ENCODE measurements at regions not wholly inside any gene's neighbourhood (a gene's known extent, or its start where the extent isn't known, plus 50 kb on each side); places are given as distances from the start of the nearest gene placed in this dataset.

DNA sequence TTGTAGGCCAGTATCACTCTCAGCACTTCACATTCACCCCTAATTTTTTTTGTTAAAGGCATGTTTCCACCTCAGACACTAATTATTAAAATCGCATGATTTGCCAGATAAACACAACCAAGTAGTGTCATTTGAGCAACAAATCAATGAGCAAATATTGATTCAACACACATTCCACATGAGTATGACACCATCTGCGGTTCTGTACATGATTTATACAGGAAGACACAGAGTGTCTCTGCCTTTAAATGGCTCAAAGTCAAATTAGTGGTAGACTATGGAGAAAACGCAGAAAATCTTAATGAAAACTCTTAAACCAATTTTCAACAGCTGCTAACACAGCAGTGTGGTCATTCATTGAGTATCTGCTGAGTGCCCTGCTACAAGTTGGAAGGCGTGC lies 300.2 kb downstream of the SOX4 start:
- Histone ChIP-seq H3K36me3 (ENCODE audit: control insufficient read depth, insufficient read depth, low read length) (no peaks in the 10 kb centered on the region), H3K27me3 (ENCODE audit: control insufficient read depth, insufficient read depth, low read length) (no peaks in the 10 kb centered on the region), H3K4me3 (ENCODE audit: low read depth, low read length) (no peak overlapping the region)
- FAIRE-seq (no peak), DNase-seq (ENCODE audit: low read depth) (peak; percentile 72)
- TF ChIP-seq, protein P1, sequence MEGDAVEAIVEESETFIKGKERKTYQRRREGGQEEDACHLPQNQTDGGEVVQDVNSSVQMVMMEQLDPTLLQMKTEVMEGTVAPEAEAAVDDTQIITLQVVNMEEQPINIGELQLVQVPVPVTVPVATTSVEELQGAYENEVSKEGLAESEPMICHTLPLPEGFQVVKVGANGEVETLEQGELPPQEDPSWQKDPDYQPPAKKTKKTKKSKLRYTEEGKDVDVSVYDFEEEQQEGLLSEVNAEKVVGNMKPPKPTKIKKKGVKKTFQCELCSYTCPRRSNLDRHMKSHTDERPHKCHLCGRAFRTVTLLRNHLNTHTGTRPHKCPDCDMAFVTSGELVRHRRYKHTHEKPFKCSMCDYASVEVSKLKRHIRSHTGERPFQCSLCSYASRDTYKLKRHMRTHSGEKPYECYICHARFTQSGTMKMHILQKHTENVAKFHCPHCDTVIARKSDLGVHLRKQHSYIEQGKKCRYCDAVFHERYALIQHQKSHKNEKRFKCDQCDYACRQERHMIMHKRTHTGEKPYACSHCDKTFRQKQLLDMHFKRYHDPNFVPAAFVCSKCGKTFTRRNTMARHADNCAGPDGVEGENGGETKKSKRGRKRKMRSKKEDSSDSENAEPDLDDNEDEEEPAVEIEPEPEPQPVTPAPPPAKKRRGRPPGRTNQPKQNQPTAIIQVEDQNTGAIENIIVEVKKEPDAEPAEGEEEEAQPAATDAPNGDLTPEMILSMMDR (IDR thresholded peaks at IDR 0.05; ENCODE audit: insufficient read depth, low read length, severe bottlenecking): no peak

DNA sequence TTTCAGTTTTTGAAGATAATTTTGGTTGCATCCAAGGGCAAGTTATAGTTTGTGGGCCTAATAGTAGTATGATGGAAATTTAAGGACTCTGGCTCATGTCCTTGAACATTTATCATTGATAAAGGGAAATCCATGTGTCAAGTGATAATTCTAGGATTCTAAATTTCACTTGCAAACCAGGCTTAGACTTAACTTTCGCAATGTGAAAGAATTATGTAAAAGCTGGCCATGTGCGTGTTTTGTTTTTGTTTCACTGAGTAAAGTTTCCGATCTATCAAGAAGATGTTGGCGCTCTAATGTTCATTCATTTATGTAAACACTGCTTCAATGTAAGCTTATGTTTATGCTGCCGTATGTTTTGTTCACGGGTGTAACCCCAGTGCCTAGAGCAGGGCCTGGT lies 302.0 kb downstream of the SOX4 start:
- TF ChIP-seq, protein P1 (IDR thresholded peaks at IDR 0.05; ENCODE audit: insufficient read depth, low read length, severe bottlenecking): no peak
- FAIRE-seq (no peak), DNase-seq (ENCODE audit: low read depth) (no peak)
- H3K4me3 ChIP-seq (ENCODE audit: low read depth, low read length): no peak overlapping the region
- no peaks in the 10 kb centered on the region for H3K27me3 ChIP-seq (ENCODE audit: control insufficient read depth, insufficient read depth, low read length)
- H3K36me3 ChIP-seq (ENCODE audit: control insufficient read depth, insufficient read depth, low read length): no peaks in the 10 kb centered on the region

DNA sequence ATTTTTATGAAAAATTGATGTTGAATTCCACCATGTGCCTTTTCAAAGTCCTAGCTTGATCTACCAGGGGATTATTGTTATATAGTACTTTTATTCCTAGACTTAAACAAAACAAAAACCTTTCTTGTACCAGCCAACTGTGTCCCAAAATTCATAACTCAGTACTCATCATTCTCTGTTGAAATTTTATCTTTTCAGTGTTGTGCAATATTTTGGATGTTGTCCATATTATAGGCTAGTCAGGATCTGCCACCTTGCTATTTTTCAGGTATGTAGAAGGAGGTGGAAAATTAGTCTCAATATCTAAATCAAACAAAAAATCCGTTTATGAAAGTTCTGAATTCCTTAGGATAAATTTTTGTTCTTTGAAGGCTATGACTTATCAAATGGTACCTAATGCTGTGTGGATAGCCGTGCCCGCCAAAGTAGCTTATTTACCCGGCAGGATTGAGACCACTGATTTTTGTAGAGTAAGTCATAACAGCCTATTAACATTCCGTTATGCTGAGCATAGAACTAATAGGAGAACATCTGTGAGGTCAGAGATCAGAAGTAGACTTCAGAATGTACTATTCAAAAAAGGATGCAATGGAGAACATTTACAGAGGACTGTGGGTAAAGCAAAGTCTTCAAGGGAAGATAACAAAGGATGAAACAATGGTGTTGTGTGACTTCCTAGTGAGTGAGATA lies 304.7 kb downstream of the SOX4 start:
- no peak for FAIRE-seq
- no peak overlapping the region for H3K4me3 ChIP-seq (ENCODE audit: low read depth, low read length)
- no peaks in the 10 kb centered on the region for H3K36me3 ChIP-seq (ENCODE audit: control insufficient read depth, insufficient read depth, low read length)
- TF ChIP-seq, protein P1 (IDR thresholded peaks at IDR 0.05; ENCODE audit: insufficient read depth, low read length, severe bottlenecking): no peak
- DNase-seq (ENCODE audit: low read depth): peak; percentile 86
- no peaks in the 10 kb centered on the region for H3K27me3 ChIP-seq (ENCODE audit: control insufficient read depth, insufficient read depth, low read length)

DNA sequence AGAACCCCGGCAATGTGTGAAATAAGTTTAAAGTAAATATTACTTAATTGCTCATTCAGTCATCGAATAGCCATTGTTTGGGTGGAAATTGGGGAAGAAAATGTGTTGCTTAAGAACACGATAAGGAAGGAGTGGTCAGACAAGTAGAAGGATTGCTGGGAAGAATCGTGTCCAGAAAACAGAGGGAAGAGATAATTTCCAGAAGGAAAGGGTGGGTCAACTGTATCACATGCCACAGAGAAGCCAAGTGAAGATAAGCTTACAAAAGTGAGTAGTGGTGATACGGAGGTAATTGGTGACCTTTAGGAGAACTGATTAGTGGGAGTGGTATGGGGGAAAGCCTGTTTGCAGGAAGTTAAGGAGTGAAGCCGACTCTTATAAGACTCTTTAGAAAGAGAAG lies 306.2 kb downstream of the SOX4 start:
- no peaks in the 10 kb centered on the region for H3K36me3 ChIP-seq (ENCODE audit: control insufficient read depth, insufficient read depth, low read length)
- no peaks in the 10 kb centered on the region for H3K27me3 ChIP-seq (ENCODE audit: control insufficient read depth, insufficient read depth, low read length)
- TF ChIP-seq, protein P1 (IDR thresholded peaks at IDR 0.05; ENCODE audit: insufficient read depth, low read length, severe bottlenecking): no peak
- DNase-seq (ENCODE audit: low read depth) (peak; percentile 38), FAIRE-seq (no peak)
- no peak overlapping the region for H3K4me3 ChIP-seq (ENCODE audit: low read depth, low read length)

DNA sequence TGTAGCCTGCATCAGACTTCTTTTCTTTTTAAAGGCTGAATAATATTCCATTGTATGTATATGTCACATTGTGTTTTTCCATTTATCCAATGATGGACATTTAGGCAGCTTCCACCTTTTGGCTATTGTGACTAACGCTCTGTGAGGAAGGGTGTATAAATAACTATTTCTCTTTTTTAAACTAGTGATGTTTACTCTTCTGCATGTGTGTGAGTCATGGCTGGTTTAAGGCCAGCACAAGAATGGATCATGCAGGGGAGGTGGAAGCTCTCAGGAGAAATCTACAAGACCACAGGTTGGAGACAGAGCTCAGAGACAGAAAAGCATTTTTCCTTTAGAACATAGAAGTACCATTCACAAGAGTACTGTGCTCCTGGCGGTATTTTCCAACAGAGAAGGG lies 307.2 kb downstream of the SOX4 start:
- no peak for FAIRE-seq

More for the DNA sequence above, 307.2 kb downstream of the SOX4 start:
- TF ChIP-seq, protein P1 (IDR thresholded peaks at IDR 0.05; ENCODE audit: insufficient read depth, low read length, severe bottlenecking): no peak
- DNase-seq (ENCODE audit: low read depth): peak; percentile 92
- Histone ChIP-seq H3K4me3 (ENCODE audit: low read depth, low read length) (no peak overlapping the region), H3K27me3 (ENCODE audit: control insufficient read depth, insufficient read depth, low read length) (no peaks in the 10 kb centered on the region), H3K36me3 (ENCODE audit: control insufficient read depth, insufficient read depth, low read length) (no peaks in the 10 kb centered on the region)

Data from bronchial epithelial cell (primary cell).